NB4 (cell line): ENCODE measurements at regions not wholly inside any gene's neighbourhood (a gene's known extent, or its start where the extent isn't known, plus 50 kb on each side); places are given as distances from the start of the nearest gene placed in this dataset.

Experiments
- CTCF ChIP-seq: IDR thresholded peaks from one replicate; pipeline ENCODE4 v1.5.1; 2012; ENCODE audit warnings: low read depth, low read length
- MAX ChIP-seq: IDR thresholded peaks from 2 replicates; pipeline ENCODE4 v1.6.1; 2011; ENCODE audit warnings: low read depth, low read length

- TF ChIP-seq CTCF, result no peak
- no peak for TF ChIP-seq MAX
These were observed 815.5 kb downstream of the KCNJ2 start for GRCh38 chr17:70984873-70985272.
